Activated naive CD4-positive, alpha-beta T cell treated with anti-CD3 and anti-CD28 coated beads for 36 hours (primary cell): ENCODE measurements at regions not wholly inside any gene's neighbourhood (a gene's known extent, or its start where the extent isn't known, plus 50 kb on each side); places are given as distances from the start of the nearest gene placed in this dataset.
"Not testable (repeated sequence)": the region's sequence is repeated elsewhere in the genome, so short reads cannot be mapped to it uniquely, and the experiment has no call there.

Experiments used
- CTCF ChIA-PET: fragments of 350-600 bp; sonication (Branson Sonifier 250); formaldehyde crosslinking; loops from one replicate; lab custom pipeline; 2021; ENCODE audit warnings: antibody characterized with exemption; lab: Charles Lee
- DNase-seq: peaks from one replicate; pipeline ENCODE4 v3.0.0-alpha.2; 2020
- H3K27ac Mint-ChIP-seq: one replicate; pipeline ENCODE4 v1.8.0; 2021; ENCODE audit warnings: mild to moderate bottlenecking, mixed read lengths
- H3K27me3 Mint-ChIP-seq: one replicate; pipeline ENCODE4 v1.8.0; 2021; ENCODE audit warnings: low read depth, mixed read lengths
- H3K36me3 Mint-ChIP-seq: one replicate; pipeline ENCODE4 v1.8.0; 2021; ENCODE audit warnings: low read depth, mixed read lengths
- H3K4me1 Mint-ChIP-seq: one replicate; pipeline ENCODE4 v1.8.0; 2021; ENCODE audit warnings: low read depth, mixed read lengths
- H3K4me3 Mint-ChIP-seq: one replicate; pipeline ENCODE4 v1.8.0; 2021; ENCODE audit warnings: mild to moderate bottlenecking, moderate library complexity, mixed read lengths
- H3K9me3 Mint-ChIP-seq: one replicate; pipeline ENCODE4 v1.8.0; 2021; ENCODE audit warnings: mixed read lengths
- intact Hi-C: fragments of 100-400 bp; cut with micrococcal nuclease; formaldehyde crosslinking; loops from one replicate; pipeline ENCODE4 v1.15.1; 2023

DNA sequence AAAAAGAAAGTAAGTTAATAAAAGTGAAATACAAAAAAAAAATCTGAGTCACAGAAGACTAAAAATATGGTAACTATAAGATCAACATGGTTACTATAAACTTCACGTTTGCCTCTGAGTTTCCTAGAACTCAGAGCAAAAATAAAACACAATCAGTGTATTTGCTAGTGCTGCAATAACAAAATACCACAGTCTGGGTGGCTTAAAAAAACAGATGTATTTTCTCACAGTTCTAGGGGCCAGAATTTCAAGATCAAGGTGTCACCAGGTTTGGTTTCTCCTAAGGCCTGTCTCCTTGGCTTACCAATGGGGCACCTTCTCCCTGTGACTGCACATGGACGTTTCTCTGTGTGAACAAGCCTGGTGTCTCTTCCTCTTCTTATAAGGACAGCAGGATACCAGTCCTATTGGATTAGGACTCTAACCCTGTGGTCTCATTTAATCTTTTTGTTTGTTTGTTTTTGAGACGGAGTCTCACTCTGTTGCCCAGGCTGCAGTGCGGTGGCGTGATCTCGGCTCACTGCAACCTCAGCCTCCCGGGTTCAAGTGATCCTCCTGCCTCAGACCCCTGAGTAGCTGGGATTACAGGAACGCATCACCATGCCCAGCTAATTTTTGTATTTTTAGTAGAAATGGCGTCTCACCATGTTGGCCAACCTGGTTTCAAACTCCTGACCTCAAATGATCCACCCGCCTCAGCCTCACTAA, 104.9 kb upstream of the LOC128125822 start:
- H3K27ac Mint-ChIP-seq, result no peak overlapping the region
- no peak overlapping the region for H3K4me3 Mint-ChIP-seq
- H3K4me1 Mint-ChIP-seq, result no peaks in the 10 kb centered on the region
- CTCF ChIA-PET, result interaction anchor here (0.6 kb wide), 1 partner anchor 170 kb away, joined by 3 read pairs; no protein-coding TSS in a partner anchor
- H3K27me3 Mint-ChIP-seq, result no peaks in the 10 kb centered on the region
- DNase-seq, result no peak
- intact Hi-C loops, result no loop called here
- no peaks in the 10 kb centered on the region for H3K9me3 Mint-ChIP-seq
- no peaks in the 10 kb centered on the region for H3K36me3 Mint-ChIP-seq

DNA sequence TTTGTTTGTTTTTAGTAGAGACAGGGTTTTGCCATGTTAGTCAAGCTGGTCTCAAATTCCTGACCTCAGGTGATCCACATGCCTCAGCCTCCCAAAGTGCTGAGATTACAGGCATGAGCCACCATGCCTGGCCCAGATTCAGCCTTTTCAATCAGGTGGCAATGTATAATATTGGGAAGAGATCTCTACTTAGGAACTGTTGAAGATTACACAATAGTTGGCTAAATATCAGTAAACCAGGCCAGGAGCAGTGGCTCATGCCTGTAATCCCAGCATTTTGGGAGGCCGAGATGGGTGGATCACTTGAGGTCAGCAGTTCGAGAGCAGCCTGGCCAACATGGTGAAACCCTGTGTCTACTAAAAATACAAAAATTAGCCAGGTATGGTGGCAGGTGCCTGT, 101.1 kb upstream of the LOC128125822 start:
- H3K9me3 Mint-ChIP-seq, H3K4me3 Mint-ChIP-seq, DNase-seq, intact Hi-C loops, H3K36me3 Mint-ChIP-seq, H3K27me3 Mint-ChIP-seq, H3K27ac Mint-ChIP-seq, H3K4me1 Mint-ChIP-seq: not testable (repeated sequence)
- CTCF ChIA-PET, result interaction anchor here (0.6 to 0.7 kb wide), 2 partner anchors 53 to 181 kb away, joined by 5 to 6 read pairs; no protein-coding TSS in a partner anchor

DNA sequence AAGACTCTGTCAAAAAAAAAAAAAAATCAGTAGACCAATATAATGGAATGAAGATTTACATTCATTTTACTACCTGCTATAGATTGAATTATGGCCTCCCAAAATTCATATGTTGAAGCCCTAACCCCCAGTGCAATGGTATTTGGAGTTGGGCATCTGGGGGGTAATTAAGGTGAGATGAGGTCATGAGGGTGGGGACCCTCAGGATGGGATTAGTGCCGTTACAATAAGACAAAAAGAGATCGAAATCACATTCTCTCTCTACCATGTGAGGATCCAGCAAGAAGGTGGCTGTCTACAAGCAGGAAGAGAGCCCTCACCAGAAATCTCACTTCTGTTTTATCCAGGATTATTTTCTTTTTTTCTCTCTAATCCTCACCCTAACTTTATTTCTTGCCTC, 100.6 kb upstream of the LOC128125822 start:
- Mint-ChIP-seq H3K27me3 (no peaks in the 10 kb centered on the region), H3K36me3 (no peaks in the 10 kb centered on the region), H3K4me3 (no peak overlapping the region), H3K4me1 (peaks cover 2% of the 10 kb centered on the region), H3K9me3 (no peaks in the 10 kb centered on the region), H3K27ac (no peak overlapping the region)
- DNase-seq, result no peak
- CTCF ChIA-PET, result no interaction called here
- intact Hi-C loops, result no loop called here

DNA sequence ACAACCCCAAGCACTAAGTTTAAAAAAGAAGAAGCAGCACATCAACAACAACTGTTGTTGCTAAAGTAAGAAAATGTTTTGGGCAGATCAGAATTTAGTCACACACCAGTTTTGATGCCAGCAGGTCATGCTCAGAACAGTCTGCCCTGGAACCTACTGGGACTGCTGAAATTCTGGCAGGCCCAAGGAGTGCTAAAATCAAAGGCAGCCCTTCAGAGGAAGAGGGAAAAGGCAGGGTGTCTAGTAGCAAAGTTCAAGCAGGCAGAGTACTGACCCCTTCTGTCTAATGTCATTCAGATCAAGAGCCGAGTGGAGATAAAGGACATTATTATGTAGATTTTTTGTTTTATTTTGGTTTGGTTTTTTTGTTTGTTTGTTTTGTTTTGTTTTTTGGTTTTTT, 96.6 kb upstream of the LOC128125822 start:
- intact Hi-C loops, result no loop called here
- CTCF ChIA-PET, result interaction anchor here (0.6 kb wide), 1 partner anchor 54 kb away, joined by 3 read pairs; no protein-coding TSS in a partner anchor
- peaks cover 2% of the 10 kb centered on the region for H3K4me1 Mint-ChIP-seq
- DNase-seq, result no peak
- no peak overlapping the region for H3K4me3 Mint-ChIP-seq
- peaks cover 4% of the 10 kb centered on the region for H3K27me3 Mint-ChIP-seq
- no peaks in the 10 kb centered on the region for H3K9me3 Mint-ChIP-seq
- no peaks in the 10 kb centered on the region for H3K36me3 Mint-ChIP-seq
- H3K27ac Mint-ChIP-seq, result no peak overlapping the region

DNA sequence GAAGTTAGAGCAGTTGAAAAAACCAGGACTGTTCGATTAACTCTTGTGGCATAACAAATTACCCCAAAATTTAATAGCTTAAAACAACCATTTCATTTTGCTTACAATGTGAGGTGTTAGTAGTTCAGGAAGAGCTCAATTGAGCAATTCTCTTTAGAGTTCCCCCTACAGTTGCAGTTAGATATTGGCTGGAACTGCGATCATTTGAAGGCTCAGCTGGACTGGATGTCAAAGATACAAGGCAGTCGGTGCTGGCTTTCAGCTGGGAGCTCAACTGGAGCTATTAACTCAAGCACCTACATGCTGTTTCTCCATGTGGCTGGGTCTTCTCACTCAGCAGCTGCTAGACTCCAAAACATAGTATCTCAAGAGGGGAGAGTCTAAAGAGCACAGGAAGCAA, 96.0 kb upstream of the LOC128125822 start:
- intact Hi-C loops, result no loop called here
- Mint-ChIP-seq H3K36me3 (no peaks in the 10 kb centered on the region), H3K27ac (no peak overlapping the region), H3K9me3 (no peaks in the 10 kb centered on the region), H3K4me3 (no peak overlapping the region), H3K27me3 (peaks cover 4% of the 10 kb centered on the region), H3K4me1 (peaks cover 2% of the 10 kb centered on the region)
- CTCF ChIA-PET, result interaction anchor here (0.6 kb wide), 1 partner anchor 55 kb away, joined by 3 read pairs; no protein-coding TSS in a partner anchor
- DNase-seq, result no peak

DNA sequence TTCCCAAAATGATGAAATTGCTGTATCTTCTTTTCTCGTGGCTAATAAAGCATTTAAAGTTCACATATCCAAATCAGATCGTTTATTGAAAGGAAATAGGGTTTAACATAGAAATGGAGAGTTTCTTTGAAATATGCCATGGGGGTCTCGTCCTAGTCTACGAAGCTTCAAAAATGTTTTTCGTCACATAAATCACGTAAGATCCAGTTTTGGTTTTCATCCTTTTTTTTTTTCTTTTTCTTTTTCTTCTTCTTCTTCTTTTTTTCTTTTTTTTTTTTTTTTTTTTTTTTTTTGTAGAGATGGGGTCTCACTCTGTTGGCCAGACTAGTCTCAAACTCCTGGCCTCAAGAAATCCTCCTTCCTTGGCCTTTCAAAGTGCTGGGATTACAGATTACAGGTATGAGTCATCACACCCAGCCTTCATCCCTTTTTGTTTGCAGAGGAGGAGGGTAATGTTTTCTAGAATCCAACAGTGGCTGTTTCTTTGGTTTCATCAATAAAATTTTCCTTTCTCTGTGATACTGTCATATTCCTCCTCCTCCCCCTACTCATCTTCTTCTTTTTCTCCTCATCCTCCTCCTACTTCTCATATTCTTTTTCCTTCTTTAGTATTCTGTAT, 94.7 kb upstream of the LOC128125822 start:
- H3K27ac Mint-ChIP-seq, result no peak overlapping the region
- no peaks in the 10 kb centered on the region for H3K36me3 Mint-ChIP-seq

DNA sequence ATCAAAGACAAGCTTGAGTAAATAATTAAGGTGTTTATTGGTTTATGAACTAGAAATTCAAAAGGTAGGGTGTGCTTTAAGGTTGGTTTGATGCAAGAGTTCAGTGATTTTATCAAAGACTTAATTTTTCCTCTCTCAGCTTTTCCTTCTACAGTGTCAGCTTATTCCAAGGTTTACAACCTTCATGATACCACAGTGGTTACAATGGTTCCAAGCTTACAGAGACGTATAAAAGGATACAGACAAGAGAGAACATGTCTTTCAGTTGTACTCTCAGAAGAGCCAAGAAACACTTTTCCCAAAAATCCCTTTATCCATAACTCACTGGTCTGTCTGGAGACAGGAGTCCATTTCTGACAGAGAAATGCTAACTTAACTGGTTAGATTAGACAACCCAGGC, 93.5 kb upstream of the LOC128125822 start:
- DNase-seq, result no peak
- CTCF ChIA-PET, result interaction anchor here (0.9 kb wide), 1 partner anchor 54 kb away, joined by 4 read pairs; no protein-coding TSS in a partner anchor
- peaks cover 2% of the 10 kb centered on the region for H3K4me1 Mint-ChIP-seq
- H3K4me3 Mint-ChIP-seq, result no peak overlapping the region
- H3K27ac Mint-ChIP-seq, result no peak overlapping the region
- peaks cover 4% of the 10 kb centered on the region for H3K27me3 Mint-ChIP-seq
- no peaks in the 10 kb centered on the region for H3K36me3 Mint-ChIP-seq
- H3K9me3 Mint-ChIP-seq, result no peaks in the 10 kb centered on the region
- intact Hi-C loops, result no loop called here

More for the DNA sequence above, 94.7 kb upstream of the LOC128125822 start:
- H3K9me3 Mint-ChIP-seq, result no peaks in the 10 kb centered on the region
- intact Hi-C loops, result no loop called here
- no peak for DNase-seq
- H3K4me3 Mint-ChIP-seq, result no peak overlapping the region
- peaks cover 4% of the 10 kb centered on the region for H3K27me3 Mint-ChIP-seq
- peaks cover 2% of the 10 kb centered on the region for H3K4me1 Mint-ChIP-seq
- CTCF ChIA-PET, result no interaction called here

DNA sequence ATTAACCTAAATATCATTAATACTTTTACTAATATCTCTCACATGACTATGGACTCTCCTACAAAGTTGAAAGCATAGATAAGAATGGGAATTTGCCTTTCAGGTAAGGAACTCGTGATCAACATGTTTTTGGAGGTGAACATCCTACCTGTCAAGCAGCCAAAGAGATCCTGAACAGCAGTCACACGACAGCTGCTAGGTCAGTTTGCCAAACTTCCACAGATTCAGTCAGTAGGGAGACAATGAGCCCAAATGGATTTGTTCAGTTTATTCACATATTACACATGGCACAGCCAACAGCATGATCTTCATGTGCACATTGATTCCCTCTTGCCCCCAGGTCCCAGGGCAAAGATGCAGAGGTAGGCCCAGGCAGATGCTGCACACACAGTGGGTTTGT, 86.1 kb upstream of the LOC128125822 start:
- CTCF ChIA-PET, result interaction anchor here (0.5 kb wide), 1 partner anchor 14 kb away, joined by 3 read pairs; no protein-coding TSS in a partner anchor
- no peak for DNase-seq
- Mint-ChIP-seq H3K27me3 (peaks cover 9% of the 10 kb centered on the region), H3K27ac (no peak overlapping the region), H3K4me3 (no peak overlapping the region), H3K4me1 (no peaks in the 10 kb centered on the region), H3K9me3 (no peaks in the 10 kb centered on the region), H3K36me3 (no peaks in the 10 kb centered on the region)
- intact Hi-C loops, result no loop called here

DNA sequence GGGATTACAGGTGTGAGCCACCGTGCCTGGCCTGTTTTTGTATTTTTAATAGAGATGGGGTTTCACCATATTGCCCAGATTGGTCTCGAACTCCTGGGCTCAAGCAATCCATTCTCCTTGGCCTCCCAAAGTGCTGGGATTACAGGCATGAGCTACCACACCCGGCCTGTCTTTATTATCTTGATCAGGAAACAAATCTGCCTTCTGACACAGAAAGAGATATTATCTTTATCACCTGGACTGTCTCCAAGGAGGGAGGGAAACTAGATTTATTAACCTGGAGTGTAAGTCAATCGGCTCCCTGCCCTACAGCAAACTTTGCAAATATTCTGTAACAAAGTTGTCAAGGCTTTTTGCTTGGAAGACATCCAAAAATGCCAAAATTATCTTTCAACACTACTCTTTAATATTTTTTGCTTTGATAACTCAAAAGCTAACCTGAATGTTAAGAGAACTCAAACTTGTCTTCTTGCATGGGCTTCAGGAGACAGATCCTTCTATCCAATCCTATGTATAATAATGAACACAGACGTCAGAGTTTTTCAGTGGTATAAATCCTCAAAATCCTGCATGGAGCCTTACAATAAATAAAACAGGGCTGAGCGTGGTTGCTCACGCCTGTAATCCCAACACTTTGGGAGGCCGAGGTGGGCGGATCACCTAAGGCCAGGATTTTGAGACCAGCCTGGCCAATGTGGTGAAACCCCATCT, 85.0 kb upstream of the LOC128125822 start:
- Mint-ChIP-seq H3K27ac (no peak overlapping the region), H3K27me3 (peaks cover 9% of the 10 kb centered on the region), H3K4me1 (no peaks in the 10 kb centered on the region), H3K36me3 (no peaks in the 10 kb centered on the region), H3K9me3 (no peaks in the 10 kb centered on the region), H3K4me3 (no peak overlapping the region)
- CTCF ChIA-PET, result no interaction called here
- intact Hi-C loops, result no loop called here
- DNase-seq, result no peak

DNA sequence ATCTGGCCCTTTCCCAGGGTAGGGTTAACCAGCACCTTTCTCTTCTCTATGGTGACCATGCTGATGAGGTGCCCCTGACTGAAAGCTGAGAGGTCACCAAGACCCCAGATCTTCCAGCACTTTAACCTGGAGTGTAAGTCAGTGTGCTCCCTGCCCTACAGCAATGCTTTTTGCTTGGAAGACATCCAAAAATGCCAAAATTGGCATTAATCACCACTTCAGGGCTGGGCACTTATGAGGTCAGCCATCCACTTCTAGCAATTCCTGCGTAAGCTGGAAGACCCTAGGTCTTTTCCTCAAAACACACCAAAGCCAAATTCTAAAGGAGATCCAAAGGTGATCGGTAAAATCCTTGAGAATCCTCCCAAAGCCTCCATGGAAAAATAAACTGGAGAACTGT, 81.2 kb upstream of the LOC128125822 start:
- no peak overlapping the region for H3K4me3 Mint-ChIP-seq
- no peaks in the 10 kb centered on the region for H3K36me3 Mint-ChIP-seq
- intact Hi-C loops, result no loop called here
- no peak overlapping the region for H3K27ac Mint-ChIP-seq
- CTCF ChIA-PET, result no interaction called here
- H3K4me1 Mint-ChIP-seq, result peaks cover 2% of the 10 kb centered on the region
- peaks cover 8% of the 10 kb centered on the region for H3K27me3 Mint-ChIP-seq
- no peaks in the 10 kb centered on the region for H3K9me3 Mint-ChIP-seq
- no peak for DNase-seq

DNA sequence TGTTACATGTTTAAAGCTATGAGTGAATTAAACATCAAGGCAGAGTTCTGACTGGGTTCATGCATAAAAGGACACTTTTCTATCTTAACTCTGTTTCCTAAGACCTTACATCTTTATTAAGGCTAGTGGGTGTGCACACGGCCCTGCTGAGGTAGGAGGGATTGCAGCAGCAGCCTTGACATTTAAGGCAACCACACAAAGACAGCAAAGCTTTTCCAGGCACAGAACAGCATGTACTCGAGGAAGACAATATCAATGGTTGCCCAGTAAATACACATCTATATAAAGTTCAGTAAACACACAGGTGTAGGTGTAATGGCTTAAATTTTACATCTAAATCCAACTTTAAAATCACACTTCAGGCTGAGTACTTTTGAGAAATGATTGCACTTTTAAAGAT, 79.8 kb upstream of the LOC128125822 start:
- Mint-ChIP-seq H3K4me3 (no peak overlapping the region), H3K9me3 (no peaks in the 10 kb centered on the region), H3K4me1 (peaks cover 2% of the 10 kb centered on the region), H3K36me3 (no peaks in the 10 kb centered on the region), H3K27ac (no peak overlapping the region), H3K27me3 (peaks cover 3% of the 10 kb centered on the region)
- intact Hi-C loops, result no loop called here
- DNase-seq, result no peak
- CTCF ChIA-PET, result no interaction called here

DNA sequence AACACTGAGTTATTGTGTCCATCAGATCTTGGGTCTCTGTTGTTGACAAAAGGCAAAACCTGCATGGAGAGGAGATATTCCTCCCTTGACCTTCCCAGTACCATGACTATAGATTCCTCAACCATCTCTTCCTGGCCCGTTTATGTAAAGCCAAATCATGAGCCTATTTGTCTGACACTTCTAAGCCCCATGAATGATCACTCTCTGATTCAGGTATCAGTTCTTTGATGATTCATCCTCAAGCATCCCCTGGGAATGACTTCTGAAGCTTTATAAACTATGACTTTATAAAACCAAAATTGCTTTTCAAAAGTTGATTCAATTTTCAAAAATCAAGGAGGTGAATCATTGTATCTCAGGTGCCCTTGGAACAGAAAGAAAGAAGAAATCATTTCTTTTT, 78.7 kb upstream of the LOC128125822 start:
- no peak overlapping the region for H3K4me3 Mint-ChIP-seq
- H3K27ac Mint-ChIP-seq, result no peak overlapping the region
- DNase-seq, result no peak
- CTCF ChIA-PET, result no interaction called here
- no peaks in the 10 kb centered on the region for H3K36me3 Mint-ChIP-seq
- H3K4me1 Mint-ChIP-seq, result peaks cover 2% of the 10 kb centered on the region
- intact Hi-C loops, result no loop called here
- no peaks in the 10 kb centered on the region for H3K9me3 Mint-ChIP-seq
- H3K27me3 Mint-ChIP-seq, result peaks cover 7% of the 10 kb centered on the region
